ENCODE measurements at regions not wholly inside any gene's neighbourhood (a gene's known extent, or its start where the extent isn't known, plus 50 kb on each side); places are given as distances from the start of the nearest gene placed in this dataset.
A peak's percentile ranks its signal among the peaks of the same experiment; 100 is the strongest.

GRCh38 chr4:159543831-159544230 lies 441.0 kb downstream of the RAPGEF2 start:
- H3K9me3 ChIP-seq (ENCODE audit: control insufficient read depth in 2 of 2, low read length in 2 of 2) = no peaks in the 10 kb centered on the region
- H3K27ac ChIP-seq (ENCODE audit: low read depth in 2 of 2, low read length in 2 of 2) = no peak overlapping the region
- no peaks in the 10 kb centered on the region for H3K27me3 ChIP-seq (ENCODE audit: control insufficient read depth in 2 of 2, insufficient read depth in 2 of 2, low read length in 2 of 2)
- no peaks in the 10 kb centered on the region for H3K36me3 ChIP-seq (ENCODE audit: control insufficient read depth in 2 of 2, insufficient read depth in 2 of 2, low read length in 2 of 2)
- no peaks in the 10 kb centered on the region for H3K4me1 ChIP-seq (ENCODE audit: control insufficient read depth in 2 of 2, insufficient read depth in 2 of 2, low read length in 2 of 2)
- no peak overlapping the region for H3K9ac ChIP-seq (ENCODE audit: low read depth in 1 of 2, low read length in 2 of 2)
- no peak overlapping the region for H3K4me3 ChIP-seq (ENCODE audit: low read length in 2 of 2)

GRCh38 chr4:159545556-159545955 lies 442.7 kb downstream of the RAPGEF2 start:
- H3K4me3 ChIP-seq (ENCODE audit: low read length in 2 of 2) = no peak overlapping the region
- H3K4me1 ChIP-seq (ENCODE audit: control insufficient read depth in 2 of 2, insufficient read depth in 2 of 2, low read length in 2 of 2) = no peaks in the 10 kb centered on the region
- no peaks in the 10 kb centered on the region for H3K9me3 ChIP-seq (ENCODE audit: control insufficient read depth in 2 of 2, low read length in 2 of 2)
- H3K27ac ChIP-seq (ENCODE audit: low read depth in 2 of 2, low read length in 2 of 2) = no peak overlapping the region
- no peak overlapping the region for H3K9ac ChIP-seq (ENCODE audit: low read depth in 1 of 2, low read length in 2 of 2)
- no peaks in the 10 kb centered on the region for H3K27me3 ChIP-seq (ENCODE audit: control insufficient read depth in 2 of 2, insufficient read depth in 2 of 2, low read length in 2 of 2)
- H3K36me3 ChIP-seq (ENCODE audit: control insufficient read depth in 2 of 2, insufficient read depth in 2 of 2, low read length in 2 of 2) = no peaks in the 10 kb centered on the region

- Histone ChIP-seq H3K27me3 (ENCODE audit: control insufficient read depth in 2 of 2, insufficient read depth in 2 of 2, low read length in 2 of 2) (no peaks in the 10 kb centered on the region), H3K4me3 (ENCODE audit: low read length in 2 of 2) (no peak overlapping the region), H3K27ac (ENCODE audit: low read depth in 2 of 2, low read length in 2 of 2) (no peak overlapping the region), H3K36me3 (ENCODE audit: control insufficient read depth in 2 of 2, insufficient read depth in 2 of 2, low read length in 2 of 2) (no peaks in the 10 kb centered on the region), H3K4me1 (ENCODE audit: control insufficient read depth in 2 of 2, insufficient read depth in 2 of 2, low read length in 2 of 2) (no peaks in the 10 kb centered on the region), H3K9ac (ENCODE audit: low read depth in 1 of 2, low read length in 2 of 2) (no peak overlapping the region), H3K9me3 (ENCODE audit: control insufficient read depth in 2 of 2, low read length in 2 of 2) (no peaks in the 10 kb centered on the region)
Measured at GRCh38 chr4:159547645-159548308, 444.9 kb downstream of the RAPGEF2 start.

GRCh38 chr4:159549098-159549518 lies 446.2 kb downstream of the RAPGEF2 start:
- Histone ChIP-seq H3K4me1 (ENCODE audit: control insufficient read depth in 2 of 2, insufficient read depth in 2 of 2, low read length in 2 of 2) (no peaks in the 10 kb centered on the region), H3K9me3 (ENCODE audit: control insufficient read depth in 2 of 2, low read length in 2 of 2) (no peaks in the 10 kb centered on the region), H3K27ac (ENCODE audit: low read depth in 2 of 2, low read length in 2 of 2) (no peak overlapping the region), H3K27me3 (ENCODE audit: control insufficient read depth in 2 of 2, insufficient read depth in 2 of 2, low read length in 2 of 2) (no peaks in the 10 kb centered on the region), H3K36me3 (ENCODE audit: control insufficient read depth in 2 of 2, insufficient read depth in 2 of 2, low read length in 2 of 2) (no peaks in the 10 kb centered on the region), H3K4me3 (ENCODE audit: low read length in 2 of 2) (no peak overlapping the region), H3K9ac (ENCODE audit: low read depth in 1 of 2, low read length in 2 of 2) (no peak overlapping the region)

- no peak overlapping the region for H3K4me3 ChIP-seq (ENCODE audit: low read length in 2 of 2)
- no peak overlapping the region for H3K9ac ChIP-seq (ENCODE audit: low read depth in 1 of 2, low read length in 2 of 2)
- no peaks in the 10 kb centered on the region for H3K4me1 ChIP-seq (ENCODE audit: control insufficient read depth in 2 of 2, insufficient read depth in 2 of 2, low read length in 2 of 2)
- no peak overlapping the region for H3K27ac ChIP-seq (ENCODE audit: low read depth in 2 of 2, low read length in 2 of 2)
- H3K27me3 ChIP-seq (ENCODE audit: control insufficient read depth in 2 of 2, insufficient read depth in 2 of 2, low read length in 2 of 2) = no peaks in the 10 kb centered on the region
- no peaks in the 10 kb centered on the region for H3K36me3 ChIP-seq (ENCODE audit: control insufficient read depth in 2 of 2, insufficient read depth in 2 of 2, low read length in 2 of 2)
- H3K9me3 ChIP-seq (ENCODE audit: control insufficient read depth in 2 of 2, low read length in 2 of 2) = no peaks in the 10 kb centered on the region
Measured at GRCh38 chr4:159551281-159551680, 448.4 kb downstream of the RAPGEF2 start.

- no peaks in the 10 kb centered on the region for H3K36me3 ChIP-seq (ENCODE audit: control insufficient read depth in 2 of 2, insufficient read depth in 2 of 2, low read length in 2 of 2)
- no peak overlapping the region for H3K9ac ChIP-seq (ENCODE audit: low read depth in 1 of 2, low read length in 2 of 2)
- H3K9me3 ChIP-seq (ENCODE audit: control insufficient read depth in 2 of 2, low read length in 2 of 2) = no peaks in the 10 kb centered on the region
- H3K4me1 ChIP-seq (ENCODE audit: control insufficient read depth in 2 of 2, insufficient read depth in 2 of 2, low read length in 2 of 2) = no peaks in the 10 kb centered on the region
- H3K27me3 ChIP-seq (ENCODE audit: control insufficient read depth in 2 of 2, insufficient read depth in 2 of 2, low read length in 2 of 2) = no peaks in the 10 kb centered on the region
- H3K4me3 ChIP-seq (ENCODE audit: low read length in 2 of 2) = no peak overlapping the region
- no peak overlapping the region for H3K27ac ChIP-seq (ENCODE audit: low read depth in 2 of 2, low read length in 2 of 2)
Measured at GRCh38 chr4:159552979-159553768, 450.3 kb downstream of the RAPGEF2 start.

- Histone ChIP-seq H3K4me3 (ENCODE audit: low read length in 2 of 2) (no peak overlapping the region), H3K9me3 (ENCODE audit: control insufficient read depth in 2 of 2, low read length in 2 of 2) (no peaks in the 10 kb centered on the region), H3K27ac (ENCODE audit: low read depth in 2 of 2, low read length in 2 of 2) (no peak overlapping the region), H3K9ac (ENCODE audit: low read depth in 1 of 2, low read length in 2 of 2) (no peak overlapping the region), H3K27me3 (ENCODE audit: control insufficient read depth in 2 of 2, insufficient read depth in 2 of 2, low read length in 2 of 2) (no peaks in the 10 kb centered on the region), H3K36me3 (ENCODE audit: control insufficient read depth in 2 of 2, insufficient read depth in 2 of 2, low read length in 2 of 2) (no peaks in the 10 kb centered on the region), H3K4me1 (ENCODE audit: control insufficient read depth in 2 of 2, insufficient read depth in 2 of 2, low read length in 2 of 2) (no peaks in the 10 kb centered on the region)
Measured at GRCh38 chr4:159555873-159556272, 453.0 kb downstream of the RAPGEF2 start.

GRCh38 chr4:159562366-159562765 lies 459.5 kb downstream of the RAPGEF2 start:
- no peak overlapping the region for H3K9ac ChIP-seq (ENCODE audit: low read depth in 1 of 2, low read length in 2 of 2)
- H3K27ac ChIP-seq (ENCODE audit: low read depth in 2 of 2, low read length in 2 of 2) = no peak overlapping the region
- no peaks in the 10 kb centered on the region for H3K36me3 ChIP-seq (ENCODE audit: control insufficient read depth in 2 of 2, insufficient read depth in 2 of 2, low read length in 2 of 2)
- no peaks in the 10 kb centered on the region for H3K27me3 ChIP-seq (ENCODE audit: control insufficient read depth in 2 of 2, insufficient read depth in 2 of 2, low read length in 2 of 2)
- H3K4me1 ChIP-seq (ENCODE audit: control insufficient read depth in 2 of 2, insufficient read depth in 2 of 2, low read length in 2 of 2) = peaks cover 2 to 4% of the 10 kb centered on the region in 2 donors
- no peaks in the 10 kb centered on the region for H3K9me3 ChIP-seq (ENCODE audit: control insufficient read depth in 2 of 2, low read length in 2 of 2)
- H3K4me3 ChIP-seq (ENCODE audit: low read length in 2 of 2) = no peak overlapping the region

GRCh38 chr4:159563257-159563656 lies 460.4 kb downstream of the RAPGEF2 start:
- no peak overlapping the region for H3K27ac ChIP-seq (ENCODE audit: low read depth in 2 of 2, low read length in 2 of 2)

GRCh38 chr4:159564615-159565014 lies 461.7 kb downstream of the RAPGEF2 start:
- Histone ChIP-seq H3K27ac (ENCODE audit: low read depth in 2 of 2, low read length in 2 of 2) (no peak overlapping the region), H3K9me3 (ENCODE audit: control insufficient read depth in 2 of 2, low read length in 2 of 2) (no peaks in the 10 kb centered on the region), H3K4me1 (ENCODE audit: control insufficient read depth in 2 of 2, insufficient read depth in 2 of 2, low read length in 2 of 2) (peaks cover 2 to 4% of the 10 kb centered on the region in 2 donors), H3K4me3 (ENCODE audit: low read length in 2 of 2) (peak overlapping the region in 1 of 2 donors; percentile 7), H3K27me3 (ENCODE audit: control insufficient read depth in 2 of 2, insufficient read depth in 2 of 2, low read length in 2 of 2) (no peaks in the 10 kb centered on the region), H3K36me3 (ENCODE audit: control insufficient read depth in 2 of 2, insufficient read depth in 2 of 2, low read length in 2 of 2) (no peaks in the 10 kb centered on the region), H3K9ac (ENCODE audit: low read depth in 1 of 2, low read length in 2 of 2) (no peak overlapping the region)

More at GRCh38 chr4:159563257-159563656, 460.4 kb downstream of the RAPGEF2 start:
- Histone ChIP-seq H3K9ac (ENCODE audit: low read depth in 1 of 2, low read length in 2 of 2) (no peak overlapping the region), H3K9me3 (ENCODE audit: control insufficient read depth in 2 of 2, low read length in 2 of 2) (no peaks in the 10 kb centered on the region), H3K4me3 (ENCODE audit: low read length in 2 of 2) (no peak overlapping the region), H3K27me3 (ENCODE audit: control insufficient read depth in 2 of 2, insufficient read depth in 2 of 2, low read length in 2 of 2) (no peaks in the 10 kb centered on the region), H3K4me1 (ENCODE audit: control insufficient read depth in 2 of 2, insufficient read depth in 2 of 2, low read length in 2 of 2) (peaks cover 2 to 4% of the 10 kb centered on the region in 2 donors), H3K36me3 (ENCODE audit: control insufficient read depth in 2 of 2, insufficient read depth in 2 of 2, low read length in 2 of 2) (no peaks in the 10 kb centered on the region)

Data from mucosa of rectum (tissue), 2 donors.